ENCODE measurements at regions not wholly inside any gene's neighbourhood (a gene's known extent, or its start where the extent isn't known, plus 50 kb on each side); places are given as distances from the start of the nearest gene placed in this dataset.
"Not testable (repeated sequence)": the region's sequence is repeated elsewhere in the genome, so short reads cannot be mapped to it uniquely, and the experiment has no call there.

DNA sequence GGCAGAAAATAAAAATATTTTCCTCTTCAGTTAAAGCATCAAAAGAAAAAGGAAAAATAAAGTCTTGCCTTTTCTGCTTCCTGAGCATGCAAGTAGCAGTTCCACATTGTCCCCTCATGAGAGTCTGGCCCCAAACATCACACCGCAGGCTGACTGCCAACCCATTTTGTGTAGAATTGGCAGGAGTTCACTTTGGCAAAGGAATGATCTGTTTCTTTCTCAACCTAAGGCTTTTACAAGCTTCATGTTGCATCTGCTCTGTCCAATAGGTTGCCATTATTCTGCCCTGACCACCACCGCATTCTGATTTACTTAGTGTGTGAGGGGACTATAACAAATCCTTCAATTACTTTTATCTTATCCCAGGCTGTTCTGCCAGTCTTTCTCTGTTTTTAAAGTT, 249.5 kb downstream of the ISL1 start:
- Histone ChIP-seq H3K9ac (ENCODE audit: low read length in 3 of 3) (no peak overlapping the region), H3K4me3 (ENCODE audit: low read length in 3 of 3) (no peak overlapping the region), H3K27me3 (ENCODE audit: control insufficient read depth, insufficient read depth, low read length) (no peaks in the 10 kb centered on the region), H3K27ac (ENCODE audit: low read depth in 2 of 2, low read length in 2 of 2) (no peak overlapping the region), H3K36me3 (ENCODE audit: control insufficient read depth in 2 of 3, insufficient read depth in 3 of 3, low read length in 3 of 3) (no peaks in the 10 kb centered on the region), H3K9me3 (ENCODE audit: control insufficient read depth in 2 of 3, insufficient read depth in 1 of 3, low read length in 3 of 3) (peaks cover 0 to 3% (median 0%) of the 10 kb centered on the region in 3 donors), H3K4me1 (ENCODE audit: control insufficient read depth in 2 of 3, insufficient read depth in 2 of 3, low read depth in 1 of 3, low read length in 3 of 3) (no peaks in the 10 kb centered on the region)
- TF ChIP-seq, protein P1, sequence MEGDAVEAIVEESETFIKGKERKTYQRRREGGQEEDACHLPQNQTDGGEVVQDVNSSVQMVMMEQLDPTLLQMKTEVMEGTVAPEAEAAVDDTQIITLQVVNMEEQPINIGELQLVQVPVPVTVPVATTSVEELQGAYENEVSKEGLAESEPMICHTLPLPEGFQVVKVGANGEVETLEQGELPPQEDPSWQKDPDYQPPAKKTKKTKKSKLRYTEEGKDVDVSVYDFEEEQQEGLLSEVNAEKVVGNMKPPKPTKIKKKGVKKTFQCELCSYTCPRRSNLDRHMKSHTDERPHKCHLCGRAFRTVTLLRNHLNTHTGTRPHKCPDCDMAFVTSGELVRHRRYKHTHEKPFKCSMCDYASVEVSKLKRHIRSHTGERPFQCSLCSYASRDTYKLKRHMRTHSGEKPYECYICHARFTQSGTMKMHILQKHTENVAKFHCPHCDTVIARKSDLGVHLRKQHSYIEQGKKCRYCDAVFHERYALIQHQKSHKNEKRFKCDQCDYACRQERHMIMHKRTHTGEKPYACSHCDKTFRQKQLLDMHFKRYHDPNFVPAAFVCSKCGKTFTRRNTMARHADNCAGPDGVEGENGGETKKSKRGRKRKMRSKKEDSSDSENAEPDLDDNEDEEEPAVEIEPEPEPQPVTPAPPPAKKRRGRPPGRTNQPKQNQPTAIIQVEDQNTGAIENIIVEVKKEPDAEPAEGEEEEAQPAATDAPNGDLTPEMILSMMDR (IDR thresholded peaks at IDR 0.05; ENCODE audit: borderline replicate concordance, extremely low read depth, insufficient read depth), result no peak
- FAIRE-seq (no peak), DNase-seq (no peak)
- intact Hi-C loops (cut with DNase I), result no loop called here

DNA sequence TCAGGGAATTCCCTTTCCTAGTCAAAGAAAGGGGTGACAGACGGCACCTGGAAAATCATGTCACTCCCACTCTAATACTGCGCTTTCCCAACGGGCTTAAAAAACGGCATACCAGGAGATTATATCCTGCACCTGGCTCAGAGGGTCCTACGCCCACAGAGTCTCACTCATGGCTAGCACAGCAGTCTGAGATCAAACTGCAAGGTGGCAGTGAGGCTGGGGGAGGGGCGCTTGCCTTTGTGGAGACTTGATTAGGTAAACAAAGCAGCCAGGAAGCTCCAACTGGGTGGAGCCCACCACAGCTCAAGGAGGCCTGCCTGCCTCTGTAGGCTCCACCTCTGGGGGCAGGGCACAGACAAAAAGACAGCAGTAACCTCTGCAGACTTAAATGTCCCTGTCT, 253.7 kb downstream of the ISL1 start:
- H3K4me1 ChIP-seq (ENCODE audit: control insufficient read depth in 2 of 3, insufficient read depth in 2 of 3, low read depth in 1 of 3, low read length in 3 of 3); H3K9ac ChIP-seq (ENCODE audit: low read length in 3 of 3); H3K9me3 ChIP-seq (ENCODE audit: control insufficient read depth in 2 of 3, insufficient read depth in 1 of 3, low read length in 3 of 3); intact Hi-C loops (cut with DNase I); H3K27me3 ChIP-seq (ENCODE audit: control insufficient read depth, insufficient read depth, low read length); FAIRE-seq; H3K27ac ChIP-seq (ENCODE audit: low read depth in 2 of 2, low read length in 2 of 2); H3K36me3 ChIP-seq (ENCODE audit: control insufficient read depth in 2 of 3, insufficient read depth in 3 of 3, low read length in 3 of 3); H3K4me3 ChIP-seq (ENCODE audit: low read length in 3 of 3): not testable (repeated sequence)
- DNase-seq, result peak in 1 of 5 donors; percentile 25

DNA sequence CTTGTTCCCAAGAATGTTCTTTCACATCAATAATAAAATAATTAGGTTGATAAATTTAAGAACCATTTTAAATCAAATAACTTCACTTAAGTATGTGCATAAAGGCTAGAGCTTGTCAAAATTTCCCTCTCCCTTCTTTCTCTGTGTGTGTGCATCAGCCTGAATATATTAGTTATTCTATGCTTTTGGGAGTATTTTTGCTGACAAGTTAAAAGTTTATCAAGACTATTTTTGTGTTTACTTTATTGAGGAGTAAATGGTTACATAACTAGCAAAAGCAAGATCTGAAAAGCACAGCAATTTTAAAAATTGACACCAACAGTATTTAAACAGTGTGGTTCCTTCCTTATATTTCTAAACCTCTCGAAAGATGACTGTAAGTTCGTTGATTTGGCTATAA, 261.7 kb downstream of the ISL1 start:
- Histone ChIP-seq H3K36me3 (ENCODE audit: control insufficient read depth in 2 of 3, insufficient read depth in 3 of 3, low read length in 3 of 3) (no peaks in the 10 kb centered on the region), H3K4me3 (ENCODE audit: low read length in 3 of 3) (no peak overlapping the region), H3K27me3 (ENCODE audit: control insufficient read depth, insufficient read depth, low read length) (no peaks in the 10 kb centered on the region), H3K4me1 (ENCODE audit: control insufficient read depth in 2 of 3, insufficient read depth in 2 of 3, low read depth in 1 of 3, low read length in 3 of 3) (no peaks in the 10 kb centered on the region), H3K9ac (ENCODE audit: low read length in 3 of 3) (no peak overlapping the region), H3K27ac (ENCODE audit: low read depth in 2 of 2, low read length in 2 of 2) (no peak overlapping the region), H3K9me3 (ENCODE audit: control insufficient read depth in 2 of 3, insufficient read depth in 1 of 3, low read length in 3 of 3) (no peaks in the 10 kb centered on the region)
- intact Hi-C loops (cut with DNase I), result no loop called here
- TF ChIP-seq, protein P1 (IDR thresholded peaks at IDR 0.05; ENCODE audit: borderline replicate concordance, extremely low read depth, insufficient read depth), result no peak
- no peak for FAIRE-seq
- DNase-seq, result no peak

DNA sequence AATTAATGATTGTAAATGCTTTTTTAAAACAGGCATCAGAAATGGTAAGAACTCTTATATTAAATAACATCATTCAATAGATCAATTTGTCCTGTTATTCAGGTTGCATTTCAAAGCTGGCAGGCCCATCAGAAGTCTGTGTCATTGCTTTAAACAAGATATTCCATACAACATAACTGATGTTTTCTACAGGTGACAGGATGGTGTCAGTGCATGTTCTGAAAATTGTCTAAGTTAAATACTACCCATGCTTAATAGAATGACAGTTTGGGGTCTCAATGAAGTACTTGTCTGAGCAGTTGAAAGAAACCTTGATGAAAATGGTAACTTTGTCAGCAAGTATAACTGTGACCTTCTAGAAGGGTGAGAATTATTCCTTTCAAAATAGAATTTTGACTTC, 263.2 kb downstream of the ISL1 start:
- H3K9ac ChIP-seq (ENCODE audit: low read length in 3 of 3), result no peak overlapping the region
- FAIRE-seq, result no peak
- no peaks in the 10 kb centered on the region for H3K9me3 ChIP-seq (ENCODE audit: control insufficient read depth in 2 of 3, insufficient read depth in 1 of 3, low read length in 3 of 3)
- H3K4me3 ChIP-seq (ENCODE audit: low read length in 3 of 3), result no peak overlapping the region
- no peaks in the 10 kb centered on the region for H3K27me3 ChIP-seq (ENCODE audit: control insufficient read depth, insufficient read depth, low read length)
- TF ChIP-seq, protein P1 (IDR thresholded peaks at IDR 0.05; ENCODE audit: borderline replicate concordance, extremely low read depth, insufficient read depth), result no peak
- no peaks in the 10 kb centered on the region for H3K4me1 ChIP-seq (ENCODE audit: control insufficient read depth in 2 of 3, insufficient read depth in 2 of 3, low read depth in 1 of 3, low read length in 3 of 3)
- H3K27ac ChIP-seq (ENCODE audit: low read depth in 2 of 2, low read length in 2 of 2), result no peak overlapping the region
- no peak for DNase-seq
- intact Hi-C loops (cut with DNase I), result no loop called here
- no peaks in the 10 kb centered on the region for H3K36me3 ChIP-seq (ENCODE audit: control insufficient read depth in 2 of 3, insufficient read depth in 3 of 3, low read length in 3 of 3)
